ENCODE measurements at regions not wholly inside any gene's neighbourhood (a gene's known extent, or its start where the extent isn't known, plus 50 kb on each side); places are given as distances from the start of the nearest gene placed in this dataset.

GRCh38 chr9:1434811-1435210, 384.7 kb downstream of the DMRT2 start:
- in situ Hi-C loops (cut with MboI; ENCODE audit: low sequenced_read_pairs, unreplicated experiment) = loop anchor here (25.0 kb wide), 1 partner anchor 398 kb away; no protein-coding TSS in a partner anchor
- no peak for DNase-seq (ENCODE audit: low spot score)
- TF ChIP-seq CTCF (IDR thresholded peaks at IDR 0.05; ENCODE audit: borderline replicate concordance, control extremely low read depth, extremely low read depth, insufficient read depth, missing control alignments) = no peak

- TF ChIP-seq CTCF (IDR thresholded peaks at IDR 0.05; ENCODE audit: borderline replicate concordance, control extremely low read depth, extremely low read depth, insufficient read depth, missing control alignments) = no peak
- no peak for DNase-seq (ENCODE audit: low spot score)
- in situ Hi-C loops (cut with MboI; ENCODE audit: low sequenced_read_pairs, unreplicated experiment) = loop anchor here (25.0 kb wide), 1 partner anchor 403 kb away; no protein-coding TSS in a partner anchor
These were observed 390.1 kb downstream of the DMRT2 start for GRCh38 chr9:1440256-1440655.

GRCh38 chr9:1442105-1442504, 391.9 kb downstream of the DMRT2 start:
- TF ChIP-seq CTCF (IDR thresholded peaks at IDR 0.05; ENCODE audit: borderline replicate concordance, control extremely low read depth, extremely low read depth, insufficient read depth, missing control alignments) = no peak
- in situ Hi-C loops (cut with MboI; ENCODE audit: low sequenced_read_pairs, unreplicated experiment) = loop anchor here (25.0 kb wide), 1 partner anchor 405 kb away; no protein-coding TSS in a partner anchor
- DNase-seq (ENCODE audit: low spot score) = no peak

- DNase-seq (ENCODE audit: low spot score) = no peak
- in situ Hi-C loops (cut with MboI; ENCODE audit: low sequenced_read_pairs, unreplicated experiment) = loop anchor here (25.0 kb wide), 1 partner anchor 406 kb away; no protein-coding TSS in a partner anchor
- TF ChIP-seq CTCF (IDR thresholded peaks at IDR 0.05; ENCODE audit: borderline replicate concordance, control extremely low read depth, extremely low read depth, insufficient read depth, missing control alignments) = no peak
These were observed 393.3 kb downstream of the DMRT2 start for GRCh38 chr9:1443450-1443849.

GRCh38 chr9:1446671-1447070, 396.5 kb downstream of the DMRT2 start:
- no peak for TF ChIP-seq CTCF (IDR thresholded peaks at IDR 0.05; ENCODE audit: borderline replicate concordance, control extremely low read depth, extremely low read depth, insufficient read depth, missing control alignments)
- in situ Hi-C loops (cut with MboI; ENCODE audit: low sequenced_read_pairs, unreplicated experiment) = loop anchor here (25.0 kb wide), 1 partner anchor 409 kb away; no protein-coding TSS in a partner anchor
- no peak for DNase-seq (ENCODE audit: low spot score)

- in situ Hi-C loops (cut with MboI; ENCODE audit: low sequenced_read_pairs, unreplicated experiment) = loop anchor here (10.0 to 25.0 kb wide), 2 partner anchors 141 to 409 kb away; no protein-coding TSS in a partner anchor
- DNase-seq (ENCODE audit: low spot score) = no peak
- no peak for TF ChIP-seq CTCF (IDR thresholded peaks at IDR 0.05; ENCODE audit: borderline replicate concordance, control extremely low read depth, extremely low read depth, insufficient read depth, missing control alignments)
These were observed 403.5 kb downstream of the DMRT2 start for GRCh38 chr9:1453636-1454035.

All from GM13976 (cell line).